Neural progenitor cell (in vitro differentiated cells): ENCODE measurements at regions not wholly inside any gene's neighbourhood (a gene's known extent, or its start where the extent isn't known, plus 50 kb on each side); places are given as distances from the start of the nearest gene placed in this dataset.

ENCODE experiments used
- EZH2 ChIP-seq: fragments of 200-600 bp; sonication (generic); IDR thresholded peaks from 2 replicates; pipeline ENCODE4 v1.6.1; 2017; ENCODE audit warnings: antibody characterized with exemption, mild to moderate bottlenecking, moderate library complexity
- TF ChIP-seq, protein P1 (sequence below): fragments of 200-600 bp; sonication (generic); IDR thresholded peaks from 2 replicates; pipeline ENCODE4 v1.5.1; 2017; ENCODE audit warnings: antibody characterized with exemption, mild to moderate bottlenecking

DNA sequence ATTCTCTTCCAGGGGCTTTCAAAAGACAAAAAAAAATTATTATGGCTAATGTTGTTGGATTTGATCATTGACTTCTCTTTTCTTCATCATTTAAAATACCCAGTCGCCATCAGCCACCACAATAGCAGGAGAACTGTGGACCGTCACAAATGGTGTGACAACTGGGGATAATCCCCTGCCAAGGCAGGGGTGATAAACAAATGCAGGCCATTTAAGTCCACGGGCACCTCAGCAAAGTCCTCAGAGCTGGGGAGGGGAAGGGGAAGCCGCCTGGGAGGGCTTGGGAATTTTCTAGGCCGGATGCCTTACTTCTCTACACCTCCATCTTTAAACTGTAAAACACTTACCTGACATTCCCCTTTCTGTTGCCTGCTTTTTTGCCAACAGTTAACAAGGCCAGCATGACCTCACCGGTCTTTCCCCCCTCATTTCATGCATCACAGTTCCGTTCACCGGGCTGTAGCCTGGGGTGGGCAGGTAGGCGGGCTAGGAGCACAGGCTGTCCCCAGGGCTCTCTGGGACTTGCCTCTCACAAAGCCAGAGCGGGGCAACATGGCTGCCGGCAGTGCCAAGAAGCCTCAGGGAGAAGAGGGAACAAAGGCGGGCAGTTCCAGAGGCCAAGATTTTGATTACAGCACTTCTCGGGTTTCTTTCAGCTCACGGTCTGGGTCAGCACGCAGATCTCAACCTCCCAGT is 820.4 kb downstream of the BCL11A start:
- TF ChIP-seq, protein P1, sequence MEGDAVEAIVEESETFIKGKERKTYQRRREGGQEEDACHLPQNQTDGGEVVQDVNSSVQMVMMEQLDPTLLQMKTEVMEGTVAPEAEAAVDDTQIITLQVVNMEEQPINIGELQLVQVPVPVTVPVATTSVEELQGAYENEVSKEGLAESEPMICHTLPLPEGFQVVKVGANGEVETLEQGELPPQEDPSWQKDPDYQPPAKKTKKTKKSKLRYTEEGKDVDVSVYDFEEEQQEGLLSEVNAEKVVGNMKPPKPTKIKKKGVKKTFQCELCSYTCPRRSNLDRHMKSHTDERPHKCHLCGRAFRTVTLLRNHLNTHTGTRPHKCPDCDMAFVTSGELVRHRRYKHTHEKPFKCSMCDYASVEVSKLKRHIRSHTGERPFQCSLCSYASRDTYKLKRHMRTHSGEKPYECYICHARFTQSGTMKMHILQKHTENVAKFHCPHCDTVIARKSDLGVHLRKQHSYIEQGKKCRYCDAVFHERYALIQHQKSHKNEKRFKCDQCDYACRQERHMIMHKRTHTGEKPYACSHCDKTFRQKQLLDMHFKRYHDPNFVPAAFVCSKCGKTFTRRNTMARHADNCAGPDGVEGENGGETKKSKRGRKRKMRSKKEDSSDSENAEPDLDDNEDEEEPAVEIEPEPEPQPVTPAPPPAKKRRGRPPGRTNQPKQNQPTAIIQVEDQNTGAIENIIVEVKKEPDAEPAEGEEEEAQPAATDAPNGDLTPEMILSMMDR: no peak
- no peak for TF ChIP-seq EZH2
